Activated CD8-positive, alpha-beta T cell treated with anti-CD3 and anti-CD28 coated beads for 36 hours (primary cell): ENCODE measurements at regions not wholly inside any gene's neighbourhood (a gene's known extent, or its start where the extent isn't known, plus 50 kb on each side); places are given as distances from the start of the nearest gene placed in this dataset.
"Not testable (repeated sequence)": the region's sequence is repeated elsewhere in the genome, so short reads cannot be mapped to it uniquely, and the experiment has no call there.

Source experiments
- ATAC-seq: fragments of 200-7000 bp; cut with Tn5 transposase; one replicate; pipeline ENCODE4 v1.10.0; 2021; ENCODE audit warnings: mild to moderate bottlenecking, moderate library complexity
- CTCF ChIA-PET: fragments of 350-600 bp; sonication (Branson Sonifier 250); formaldehyde crosslinking; loops from one replicate; lab custom pipeline; 2021; ENCODE audit warnings: antibody characterized with exemption; lab: Charles Lee
- POLR2A ChIA-PET: fragments of 350-600 bp; sonication (Branson Sonifier 250); formaldehyde crosslinking; loops from one replicate; lab custom pipeline; 2021; ENCODE audit warnings: antibody characterized with exemption; lab: Charles Lee
- DNase-seq: peaks from one replicate; pipeline ENCODE4 v3.0.0-alpha.2; 2020
- H3K27ac Mint-ChIP-seq: one replicate; pipeline ENCODE4 v1.8.0; 2021; ENCODE audit warnings: mild to moderate bottlenecking, mixed read lengths
- H3K27me3 Mint-ChIP-seq: one replicate; pipeline ENCODE4 v1.8.0; 2021; ENCODE audit warnings: mixed read lengths
- H3K36me3 Mint-ChIP-seq: one replicate; pipeline ENCODE4 v1.8.0; 2021; ENCODE audit warnings: low read depth, mixed read lengths
- H3K4me1 Mint-ChIP-seq: one replicate; pipeline ENCODE4 v1.8.0; 2021; ENCODE audit warnings: low read depth, mixed read lengths
- H3K4me3 Mint-ChIP-seq: one replicate; pipeline ENCODE4 v1.8.0; 2021; ENCODE audit warnings: mild to moderate bottlenecking, moderate library complexity, mixed read lengths
- H3K9me3 Mint-ChIP-seq: one replicate; pipeline ENCODE4 v1.8.0; 2021; ENCODE audit warnings: mixed read lengths
- CTCF ChIP-seq: fragments of 200-600 bp; IDR thresholded peaks from one replicate; pipeline ENCODE4 v1.8.0; 2022; ENCODE audit warnings: antibody characterized with exemption, mild to moderate bottlenecking
- intact Hi-C: fragments of 100-400 bp; cut with micrococcal nuclease; formaldehyde crosslinking; loops from one replicate; pipeline ENCODE4 v1.10.0; 2022

- no peak for TF ChIP-seq CTCF
- DNase-seq (no peak), ATAC-seq (no peak)
- Mint-ChIP-seq H3K27me3 (no peaks in the 10 kb centered on the region), H3K27ac (no peak overlapping the region), H3K4me1 (no peaks in the 10 kb centered on the region), H3K36me3 (no peaks in the 10 kb centered on the region), H3K9me3 (no peaks in the 10 kb centered on the region), H3K4me3 (no peak overlapping the region)
- ChIA-PET POLR2A (no interaction called here), CTCF (interaction anchor here (1.2 kb wide), 1 partner anchor 11 kb away, joined by 5 read pairs; no protein-coding TSS in a partner anchor)
- intact Hi-C loops: no loop called here
Observed at GRCh38 chr9:78694974-78695373, 398.0 kb downstream of the PSAT1 start.

- no peaks in the 10 kb centered on the region for H3K4me1 Mint-ChIP-seq
- POLR2A ChIA-PET: no interaction called here
- no peak for TF ChIP-seq CTCF
- no peak for ATAC-seq
- H3K4me3 Mint-ChIP-seq: no peak overlapping the region
- intact Hi-C loops: no loop called here
- DNase-seq: peak; percentile 3
- no peaks in the 10 kb centered on the region for H3K9me3 Mint-ChIP-seq
- no peaks in the 10 kb centered on the region for H3K36me3 Mint-ChIP-seq
- no peak overlapping the region for H3K27ac Mint-ChIP-seq
- no peaks in the 10 kb centered on the region for H3K27me3 Mint-ChIP-seq
- CTCF ChIA-PET: no interaction called here
Observed at GRCh38 chr9:78695519-78695918, 398.6 kb downstream of the PSAT1 start.

GRCh38 chr9:78697618-78698017 is 400.7 kb downstream of the PSAT1 start:
- no peak for TF ChIP-seq CTCF
- no peak overlapping the region for H3K27ac Mint-ChIP-seq
- ChIA-PET CTCF (no interaction called here), POLR2A (no interaction called here)
- intact Hi-C loops: no loop called here
- H3K4me1 Mint-ChIP-seq: no peaks in the 10 kb centered on the region
- no peaks in the 10 kb centered on the region for H3K36me3 Mint-ChIP-seq
- no peaks in the 10 kb centered on the region for H3K27me3 Mint-ChIP-seq
- DNase-seq (no peak), ATAC-seq (no peak)
- H3K4me3 Mint-ChIP-seq: no peak overlapping the region
- peaks cover 2% of the 10 kb centered on the region for H3K9me3 Mint-ChIP-seq

GRCh38 chr9:78698371-78698770 is 401.4 kb downstream of the PSAT1 start:
- H3K27ac Mint-ChIP-seq: no peak overlapping the region
- H3K9me3 Mint-ChIP-seq: peaks cover 2% of the 10 kb centered on the region
- no peak for TF ChIP-seq CTCF
- DNase-seq (no peak), ATAC-seq (no peak)
- H3K36me3 Mint-ChIP-seq: no peaks in the 10 kb centered on the region
- ChIA-PET CTCF (interaction anchor here (1.4 kb wide), 1 partner anchor 13 kb away, joined by 3 read pairs; no protein-coding TSS in a partner anchor), POLR2A (no interaction called here)
- H3K4me3 Mint-ChIP-seq: no peak overlapping the region
- H3K27me3 Mint-ChIP-seq: no peaks in the 10 kb centered on the region
- intact Hi-C loops: no loop called here
- no peaks in the 10 kb centered on the region for H3K4me1 Mint-ChIP-seq

GRCh38 chr9:78699217-78699616 is 402.3 kb downstream of the PSAT1 start:
- DNase-seq, H3K27ac Mint-ChIP-seq, intact Hi-C loops, H3K27me3 Mint-ChIP-seq, H3K36me3 Mint-ChIP-seq, H3K4me3 Mint-ChIP-seq, H3K4me1 Mint-ChIP-seq, H3K9me3 Mint-ChIP-seq, ATAC-seq, POLR2A ChIA-PET: not testable (repeated sequence)
- CTCF ChIA-PET: interaction anchor here (1.4 kb wide), 1 partner anchor 12 kb away, joined by 3 read pairs; no protein-coding TSS in a partner anchor

- intact Hi-C loops, H3K9me3 Mint-ChIP-seq, CTCF ChIA-PET, H3K27me3 Mint-ChIP-seq, POLR2A ChIA-PET, H3K4me3 Mint-ChIP-seq, H3K36me3 Mint-ChIP-seq, DNase-seq, ATAC-seq, H3K27ac Mint-ChIP-seq, H3K4me1 Mint-ChIP-seq: not testable (repeated sequence)
Observed at GRCh38 chr9:78704153-78704552, 407.2 kb downstream of the PSAT1 start.
